ENCODE measurements at regions not wholly inside any gene's neighbourhood (a gene's known extent, or its start where the extent isn't known, plus 50 kb on each side); places are given as distances from the start of the nearest gene placed in this dataset.
"Not testable (repeated sequence)": the region's sequence is repeated elsewhere in the genome, so short reads cannot be mapped to it uniquely, and the experiment has no call there.

GRCh38 chr6:69489970-69490369, 306.8 kb downstream of the LMBRD1 start:
- no peak for TF ChIP-seq CTCF (IDR thresholded peaks at IDR 0.05; ENCODE audit: insufficient read depth, missing control alignments)
- FAIRE-seq (no peak), DNase-seq (ENCODE audit: insufficient read length, low spot score) (no peak)

- TF ChIP-seq CTCF (IDR thresholded peaks at IDR 0.05; ENCODE audit: insufficient read depth, missing control alignments) = peak; percentile 40
- no peak for FAIRE-seq
- no peak for DNase-seq (ENCODE audit: insufficient read length, low spot score)
Measured at GRCh38 chr6:69487688-69488087, 309.1 kb downstream of the LMBRD1 start.

GRCh38 chr6:69466979-69467570, 329.7 kb downstream of the LMBRD1 start:
- FAIRE-seq (no peak), DNase-seq (ENCODE audit: insufficient read length, low spot score) (no peak)
- TF ChIP-seq CTCF (IDR thresholded peaks at IDR 0.05; ENCODE audit: insufficient read depth, missing control alignments) = no peak

- FAIRE-seq (no peak), DNase-seq (ENCODE audit: insufficient read length, low spot score) (no peak)
- no peak for TF ChIP-seq CTCF (IDR thresholded peaks at IDR 0.05; ENCODE audit: insufficient read depth, missing control alignments)
Measured at GRCh38 chr6:69465866-69466265, 330.9 kb downstream of the LMBRD1 start.

GRCh38 chr6:69456086-69456485, 340.7 kb downstream of the LMBRD1 start:
- TF ChIP-seq CTCF (IDR thresholded peaks at IDR 0.05; ENCODE audit: insufficient read depth, missing control alignments) = no peak
- DNase-seq (ENCODE audit: insufficient read length, low spot score) (no peak), FAIRE-seq (no peak)

GRCh38 chr6:69454619-69455018, 342.2 kb downstream of the LMBRD1 start:
- FAIRE-seq; DNase-seq (ENCODE audit: insufficient read length, low spot score): not testable (repeated sequence)

- DNase-seq (ENCODE audit: insufficient read length, low spot score); FAIRE-seq: not testable (repeated sequence)
Measured at GRCh38 chr6:69450493-69450892, 346.3 kb downstream of the LMBRD1 start.

GRCh38 chr6:69449887-69450286, 346.9 kb downstream of the LMBRD1 start:
- FAIRE-seq (no peak), DNase-seq (ENCODE audit: insufficient read length, low spot score) (no peak)
- no peak for TF ChIP-seq CTCF (IDR thresholded peaks at IDR 0.05; ENCODE audit: insufficient read depth, missing control alignments)

All from D721Med (cell line).